Glutamatergic neuron (in vitro differentiated cells): ENCODE measurements at regions not wholly inside any gene's neighbourhood (a gene's known extent, or its start where the extent isn't known, plus 50 kb on each side); places are given as distances from the start of the nearest gene placed in this dataset.

Experiments used
- DNase-seq: peaks from one replicate; pipeline ENCODE4 v3.0.0; 2022
- H3K27ac Mint-ChIP-seq: one replicate; pipeline ENCODE4 v1.8.0; 2020; ENCODE audit warnings: mild to moderate bottlenecking, mixed read lengths, inconsistent platforms; ENCODE audit not compliant: unreplicated experiment
- H3K27me3 Mint-ChIP-seq: one replicate; pipeline ENCODE4 v1.8.0; 2020; ENCODE audit warnings: mild to moderate bottlenecking, moderate library complexity, mixed read lengths, inconsistent platforms; ENCODE audit not compliant: unreplicated experiment
- H3K36me3 Mint-ChIP-seq: one replicate; pipeline ENCODE4 v1.8.0; 2020; ENCODE audit warnings: mild to moderate bottlenecking, mixed read lengths, inconsistent platforms; ENCODE audit not compliant: unreplicated experiment
- H3K4me1 Mint-ChIP-seq: one replicate; pipeline ENCODE4 v1.8.0; 2020; ENCODE audit warnings: mild to moderate bottlenecking, low read depth, mixed read lengths, inconsistent platforms; ENCODE audit not compliant: unreplicated experiment
- H3K4me3 Mint-ChIP-seq: one replicate; pipeline ENCODE4 v1.8.0; 2020; ENCODE audit warnings: mild to moderate bottlenecking, mixed read lengths, inconsistent platforms; ENCODE audit not compliant: unreplicated experiment
- H3K9me3 Mint-ChIP-seq: one replicate; pipeline ENCODE4 v1.8.0; 2020; ENCODE audit warnings: mild to moderate bottlenecking, moderate library complexity, mixed read lengths, inconsistent platforms; ENCODE audit not compliant: unreplicated experiment
- CTCF ChIP-seq: fragments of 200-600 bp; sonication (generic); IDR thresholded peaks from one replicate; pipeline ENCODE4 v1.5.0; 2021; ENCODE audit not compliant: partially characterized antibody, unreplicated experiment

GRCh38 chr3:99332276-99332675 is 306.1 kb upstream of the COL8A1 start:
- Mint-ChIP-seq H3K9me3 (no peaks in the 10 kb centered on the region), H3K4me3 (no peak overlapping the region), H3K36me3 (no peaks in the 10 kb centered on the region), H3K27ac (no peak overlapping the region), H3K4me1 (no peaks in the 10 kb centered on the region), H3K27me3 (no peaks in the 10 kb centered on the region)
- TF ChIP-seq CTCF, result no peak
- DNase-seq, result no peak

GRCh38 chr3:99330924-99331532 is 307.4 kb upstream of the COL8A1 start:
- H3K4me1 Mint-ChIP-seq, result no peaks in the 10 kb centered on the region
- no peak overlapping the region for H3K27ac Mint-ChIP-seq
- no peaks in the 10 kb centered on the region for H3K36me3 Mint-ChIP-seq
- no peaks in the 10 kb centered on the region for H3K9me3 Mint-ChIP-seq
- no peaks in the 10 kb centered on the region for H3K27me3 Mint-ChIP-seq
- DNase-seq, result no peak
- TF ChIP-seq CTCF, result no peak
- H3K4me3 Mint-ChIP-seq, result no peak overlapping the region

- no peak overlapping the region for H3K27ac Mint-ChIP-seq
- no peak for TF ChIP-seq CTCF
- H3K4me3 Mint-ChIP-seq, result no peak overlapping the region
- DNase-seq, result no peak
- H3K36me3 Mint-ChIP-seq, result no peaks in the 10 kb centered on the region
- H3K9me3 Mint-ChIP-seq, result no peaks in the 10 kb centered on the region
- no peaks in the 10 kb centered on the region for H3K4me1 Mint-ChIP-seq
- no peaks in the 10 kb centered on the region for H3K27me3 Mint-ChIP-seq
Observed at GRCh38 chr3:99330281-99330680, 308.1 kb upstream of the COL8A1 start.

GRCh38 chr3:99325402-99325801 is 313.0 kb upstream of the COL8A1 start:
- no peak overlapping the region for H3K27ac Mint-ChIP-seq
- H3K4me1 Mint-ChIP-seq, result no peaks in the 10 kb centered on the region
- H3K27me3 Mint-ChIP-seq, result no peaks in the 10 kb centered on the region
- TF ChIP-seq CTCF, result no peak
- H3K36me3 Mint-ChIP-seq, result no peaks in the 10 kb centered on the region
- H3K9me3 Mint-ChIP-seq, result no peaks in the 10 kb centered on the region
- no peak overlapping the region for H3K4me3 Mint-ChIP-seq
- no peak for DNase-seq

- Mint-ChIP-seq H3K36me3 (no peaks in the 10 kb centered on the region), H3K4me3 (no peak overlapping the region), H3K27ac (no peak overlapping the region), H3K4me1 (no peaks in the 10 kb centered on the region), H3K27me3 (no peaks in the 10 kb centered on the region), H3K9me3 (no peaks in the 10 kb centered on the region)
- no peak for TF ChIP-seq CTCF
- DNase-seq, result no peak
Observed at GRCh38 chr3:99324636-99325203, 313.7 kb upstream of the COL8A1 start.
